ENCODE measurements at regions not wholly inside any gene's neighbourhood (a gene's known extent, or its start where the extent isn't known, plus 50 kb on each side); places are given as distances from the start of the nearest gene placed in this dataset.
"Not testable (repeated sequence)": the region's sequence is repeated elsewhere in the genome, so short reads cannot be mapped to it uniquely, and the experiment has no call there.

GRCh38 chr21:18550361-18550760 lies 146.8 kb upstream of the TMPRSS15 start:
- no peak for DNase-seq (ENCODE audit: low spot score)

- DNase-seq (ENCODE audit: low spot score), result no peak
Observed at GRCh38 chr21:18553786-18554185, 150.2 kb upstream of the TMPRSS15 start.

GRCh38 chr21:18567770-18568169 lies 164.2 kb upstream of the TMPRSS15 start:
- DNase-seq (ENCODE audit: low spot score), result not testable (repeated sequence)

- no peak for DNase-seq (ENCODE audit: low spot score)
Observed at GRCh38 chr21:18588001-18588662, 184.5 kb upstream of the TMPRSS15 start.

GRCh38 chr21:18601146-18601545 lies 197.6 kb upstream of the TMPRSS15 start:
- DNase-seq (ENCODE audit: low spot score), result no peak

GRCh38 chr21:18602711-18603110 lies 199.1 kb upstream of the TMPRSS15 start:
- DNase-seq (ENCODE audit: low spot score), result no peak

GRCh38 chr21:18603261-18603660 lies 199.7 kb upstream of the TMPRSS15 start:
- DNase-seq (ENCODE audit: low spot score), result no peak

GRCh38 chr21:18603980-18604379 lies 200.4 kb upstream of the TMPRSS15 start:
- no peak for DNase-seq (ENCODE audit: low spot score)

- DNase-seq (ENCODE audit: low spot score), result no peak
Observed at GRCh38 chr21:18608226-18608625, 204.6 kb upstream of the TMPRSS15 start.

GRCh38 chr21:18614303-18614702 lies 210.7 kb upstream of the TMPRSS15 start:
- DNase-seq (ENCODE audit: low spot score), result no peak

GRCh38 chr21:18617291-18617690 lies 213.7 kb upstream of the TMPRSS15 start:
- no peak for DNase-seq (ENCODE audit: low spot score)

GRCh38 chr21:18620436-18620835 lies 216.9 kb upstream of the TMPRSS15 start:
- DNase-seq (ENCODE audit: low spot score), result no peak

GRCh38 chr21:18622383-18622782 lies 218.8 kb upstream of the TMPRSS15 start:
- no peak for DNase-seq (ENCODE audit: low spot score)

GRCh38 chr21:18630446-18630845 lies 226.9 kb upstream of the TMPRSS15 start:
- DNase-seq (ENCODE audit: low spot score), result no peak

- DNase-seq (ENCODE audit: low spot score), result no peak
Observed at GRCh38 chr21:18636897-18637296, 233.3 kb upstream of the TMPRSS15 start.

- no peak for DNase-seq (ENCODE audit: low spot score)
Observed at GRCh38 chr21:18646116-18646515, 242.5 kb upstream of the TMPRSS15 start.

- no peak for DNase-seq (ENCODE audit: low spot score)
Observed at GRCh38 chr21:18655931-18656330, 252.3 kb upstream of the TMPRSS15 start.

- no peak for DNase-seq (ENCODE audit: low spot score)
Observed at GRCh38 chr21:18661842-18662241, 258.3 kb upstream of the TMPRSS15 start.

GRCh38 chr21:18663663-18664062 lies 260.1 kb upstream of the TMPRSS15 start:
- no peak for DNase-seq (ENCODE audit: low spot score)

- no peak for DNase-seq (ENCODE audit: low spot score)
Observed at GRCh38 chr21:18666725-18667124, 263.1 kb upstream of the TMPRSS15 start.

GRCh38 chr21:18673789-18674188 lies 270.2 kb upstream of the TMPRSS15 start:
- no peak for DNase-seq (ENCODE audit: low spot score)

GRCh38 chr21:18677632-18678031 lies 274.0 kb upstream of the TMPRSS15 start:
- no peak for DNase-seq (ENCODE audit: low spot score)

GRCh38 chr21:18705971-18706370 lies 302.4 kb upstream of the TMPRSS15 start:
- no peak for DNase-seq (ENCODE audit: low spot score)

- no peak for DNase-seq (ENCODE audit: low spot score)
Observed at GRCh38 chr21:18711662-18712061, 308.1 kb upstream of the TMPRSS15 start.

All from AG08396 (cell line).